OCI-LY3 (cell line): ENCODE measurements at regions not wholly inside any gene's neighbourhood (a gene's known extent, or its start where the extent isn't known, plus 50 kb on each side); places are given as distances from the start of the nearest gene placed in this dataset.

Source experiments
- EZH2phosphoT487 ChIP-seq: fragments of 200-600 bp; shearing (Covaris generic); IDR thresholded peaks from 2 replicates; pipeline ENCODE4 v1.6.1; 2018; ENCODE audit warnings: antibody characterized with exemption, mixed run types, low read depth
- TF ChIP-seq, protein P1 (sequence below): fragments of 200-600, 300-600 bp; sonication (generic); IDR thresholded peaks from 2 replicates; pipeline ENCODE4 v1.5.1; 2014; ENCODE audit warnings: antibody characterized with exemption, low read length, low read depth

DNA sequence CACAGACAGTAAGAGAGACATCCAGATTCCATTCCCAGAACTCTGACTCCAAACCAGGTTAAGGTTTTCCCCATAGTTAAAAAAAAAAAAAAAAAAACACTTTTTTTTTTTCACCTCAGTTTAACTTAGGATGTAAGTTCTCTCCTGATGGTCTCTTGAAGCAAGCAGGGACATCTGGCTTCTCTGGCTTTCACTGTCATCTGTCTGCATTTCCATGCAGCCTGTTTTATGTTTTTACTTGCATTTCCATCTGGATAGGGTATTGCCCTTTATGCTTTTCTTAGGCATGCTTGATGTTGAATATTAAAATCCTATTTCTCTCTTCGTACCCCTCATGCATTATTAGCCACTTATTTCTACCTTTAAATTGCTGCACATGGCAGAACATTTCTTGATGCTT is 135.3 kb upstream of the WWC1 start:
- TF ChIP-seq, protein P1, sequence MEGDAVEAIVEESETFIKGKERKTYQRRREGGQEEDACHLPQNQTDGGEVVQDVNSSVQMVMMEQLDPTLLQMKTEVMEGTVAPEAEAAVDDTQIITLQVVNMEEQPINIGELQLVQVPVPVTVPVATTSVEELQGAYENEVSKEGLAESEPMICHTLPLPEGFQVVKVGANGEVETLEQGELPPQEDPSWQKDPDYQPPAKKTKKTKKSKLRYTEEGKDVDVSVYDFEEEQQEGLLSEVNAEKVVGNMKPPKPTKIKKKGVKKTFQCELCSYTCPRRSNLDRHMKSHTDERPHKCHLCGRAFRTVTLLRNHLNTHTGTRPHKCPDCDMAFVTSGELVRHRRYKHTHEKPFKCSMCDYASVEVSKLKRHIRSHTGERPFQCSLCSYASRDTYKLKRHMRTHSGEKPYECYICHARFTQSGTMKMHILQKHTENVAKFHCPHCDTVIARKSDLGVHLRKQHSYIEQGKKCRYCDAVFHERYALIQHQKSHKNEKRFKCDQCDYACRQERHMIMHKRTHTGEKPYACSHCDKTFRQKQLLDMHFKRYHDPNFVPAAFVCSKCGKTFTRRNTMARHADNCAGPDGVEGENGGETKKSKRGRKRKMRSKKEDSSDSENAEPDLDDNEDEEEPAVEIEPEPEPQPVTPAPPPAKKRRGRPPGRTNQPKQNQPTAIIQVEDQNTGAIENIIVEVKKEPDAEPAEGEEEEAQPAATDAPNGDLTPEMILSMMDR = no peak
- no peak for TF ChIP-seq EZH2phosphoT487
